ENCODE measurements at regions not wholly inside any gene's neighbourhood (a gene's known extent, or its start where the extent isn't known, plus 50 kb on each side); places are given as distances from the start of the nearest gene placed in this dataset.

GRCh38 chr9:20188616-20189369 lies 400.0 kb upstream of the SLC24A2 start:
- TF ChIP-seq CTCF (IDR thresholded peaks at IDR 0.05) (no peak), EZH2 (IDR thresholded peaks at IDR 0.05) (no peak), EZH2phosphoT487 (IDR thresholded peaks at IDR 0.05) (no peak)

Measured in neural progenitor cell (in vitro differentiated cells).